Peyer's patch (tissue), 4 donors: ENCODE measurements at regions not wholly inside any gene's neighbourhood (a gene's known extent, or its start where the extent isn't known, plus 50 kb on each side); places are given as distances from the start of the nearest gene placed in this dataset.

Experiments used
- DNase-seq, 3 donors: peaks; one replicate each; pipeline ENCODE4 v3.0.0-alpha.2; 2017 to 2019
- H3K27ac ChIP-seq, 4 donors: fragments of 200-600 bp; sonication (generic); one replicate each; pipeline ENCODE4 v1.5.1; 2016 to 2019
- H3K27me3 ChIP-seq, 2 donors: fragments of 200-600 bp; sonication (generic); one replicate each; pipeline ENCODE4 v1.5.1; 2019
- H3K36me3 ChIP-seq, 3 donors: fragments of 200-600 bp; sonication (generic); one replicate each; pipeline ENCODE4 v1.5.1; 2016 to 2019
- H3K4me1 ChIP-seq, 4 donors: fragments of 200-600 bp; sonication (generic); one replicate each; pipeline ENCODE4 v1.5.1; 2016 to 2019
- H3K4me3 ChIP-seq, 4 donors: fragments of 200-600 bp; sonication (generic); 1 replicate in 3 of 4; 2 replicates in 1 of 4; pipeline ENCODE4 v1.5.1; 2016 to 2019; ENCODE audit warnings: mild to moderate bottlenecking in 1 of 4
- H3K9me3 ChIP-seq, 4 donors: fragments of 200-600 bp; sonication (generic); one replicate each; pipeline ENCODE4 v1.5.1; 2016 to 2019; ENCODE audit warnings: mild to moderate bottlenecking in 1 of 4
- CTCF ChIP-seq, 6 experiments: fragments of 450-650 bp in 4 of 6; fragments of 200-600 bp in 2 of 6; sonication (generic) in 1 of 6; IDR thresholded peaks; one replicate each; pipeline ENCODE4 v1.5.1; 2017 to 2019; ENCODE audit warnings: antibody characterized with exemption in 6 of 6, mild to moderate bottlenecking in 3 of 6, moderate library complexity in 1 of 6
- POLR2A ChIP-seq, 2 donors: fragments of 450-650 bp; IDR thresholded peaks; one replicate each; pipeline ENCODE4 v1.5.1; 2017; ENCODE audit warnings: antibody characterized with exemption in 2 of 2, mild to moderate bottlenecking in 2 of 2, moderate library complexity in 2 of 2

- no peak for DNase-seq
- no peak for TF ChIP-seq POLR2A (IDR thresholded peaks at IDR 0.05)
- TF ChIP-seq CTCF (IDR thresholded peaks at IDR 0.05), result no peak
- Histone ChIP-seq H3K4me1 (no peaks in the 10 kb centered on the region), H3K4me3 (no peak overlapping the region), H3K9me3 (no peaks in the 10 kb centered on the region), H3K27me3 (no peaks in the 10 kb centered on the region), H3K27ac (no peak overlapping the region), H3K36me3 (no peaks in the 10 kb centered on the region)
Measured at GRCh38 chr7:136168821-136169220, 191.7 kb upstream of the MTPN start.

DNA sequence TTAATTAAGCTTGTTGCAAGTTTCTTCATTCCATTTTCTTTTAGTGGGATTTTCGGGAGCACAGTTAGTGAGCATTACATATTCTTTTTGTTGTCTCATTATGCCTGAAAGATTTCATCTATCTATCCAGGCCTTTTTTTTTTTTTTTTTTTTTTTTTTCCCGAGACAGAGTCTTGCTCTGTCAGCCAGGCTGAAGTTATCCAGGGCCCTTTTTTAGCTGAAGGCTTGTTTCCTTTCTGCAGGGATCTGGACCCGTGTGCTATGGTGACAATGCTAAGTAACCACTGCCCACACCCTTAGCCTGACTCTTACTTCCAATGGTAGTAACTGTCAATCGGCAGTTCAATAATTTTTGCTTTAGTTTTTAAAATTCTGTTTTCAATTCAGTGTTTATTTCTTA is 190.8 kb upstream of the MTPN start:
- no peak for TF ChIP-seq CTCF (IDR thresholded peaks at IDR 0.05)
- no peak for TF ChIP-seq POLR2A (IDR thresholded peaks at IDR 0.05)
- no peaks in the 10 kb centered on the region for H3K9me3 ChIP-seq
- no peak overlapping the region for H3K4me3 ChIP-seq
- no peaks in the 10 kb centered on the region for H3K36me3 ChIP-seq
- H3K27ac ChIP-seq, result no peak overlapping the region
- no peak for DNase-seq
- no peaks in the 10 kb centered on the region for H3K27me3 ChIP-seq
- no peaks in the 10 kb centered on the region for H3K4me1 ChIP-seq

DNA sequence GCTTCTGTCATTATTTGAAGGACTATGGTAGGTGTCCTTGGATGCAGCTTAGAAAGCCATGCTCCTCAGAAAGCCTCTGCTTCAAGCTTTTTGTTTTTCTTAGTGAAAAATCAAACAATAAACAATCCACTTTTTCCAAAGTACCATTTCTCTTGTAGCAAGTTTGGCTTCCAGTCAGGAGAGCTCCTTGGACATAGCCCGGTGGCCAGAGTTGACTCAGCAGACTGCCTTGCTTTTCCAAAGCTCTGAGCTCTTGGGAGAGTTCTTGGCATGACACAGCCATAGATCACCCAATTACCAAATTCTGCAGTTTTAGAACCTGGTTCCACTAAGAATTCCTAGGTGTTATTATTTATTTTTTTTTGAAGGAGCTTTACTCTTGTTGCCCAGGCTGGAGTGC is 189.4 kb upstream of the MTPN start:
- H3K4me1 ChIP-seq, result no peaks in the 10 kb centered on the region
- no peak for DNase-seq
- H3K9me3 ChIP-seq, result no peaks in the 10 kb centered on the region
- no peaks in the 10 kb centered on the region for H3K27me3 ChIP-seq
- H3K36me3 ChIP-seq, result no peaks in the 10 kb centered on the region
- no peak for TF ChIP-seq CTCF (IDR thresholded peaks at IDR 0.05)
- H3K4me3 ChIP-seq, result no peak overlapping the region
- no peak overlapping the region for H3K27ac ChIP-seq

DNA sequence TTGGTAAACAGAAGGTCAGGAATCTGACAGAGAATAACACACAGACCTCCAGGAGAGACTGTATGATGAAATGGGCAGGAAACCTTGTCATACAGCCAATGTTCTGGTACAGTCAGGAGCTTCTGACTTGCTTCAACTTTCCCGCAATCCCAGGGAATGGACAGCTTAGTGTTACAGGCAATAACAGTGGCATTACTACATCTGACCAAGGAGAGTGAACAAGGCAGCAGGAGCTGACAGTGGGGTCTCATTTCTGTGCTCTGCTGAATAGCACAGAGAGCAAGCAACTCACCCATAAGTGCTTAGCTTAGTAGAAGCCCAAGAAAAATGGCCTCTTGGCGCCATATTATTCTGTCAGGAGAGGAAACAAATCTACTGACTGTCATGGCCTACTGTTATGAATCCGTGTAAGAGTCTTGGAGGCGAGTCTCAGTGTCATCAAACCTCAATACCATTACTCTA is 186.2 kb upstream of the MTPN start:
- Histone ChIP-seq H3K36me3 (no peaks in the 10 kb centered on the region), H3K9me3 (no peaks in the 10 kb centered on the region), H3K4me1 (no peaks in the 10 kb centered on the region), H3K4me3 (no peak overlapping the region), H3K27ac (no peak overlapping the region), H3K27me3 (no peaks in the 10 kb centered on the region)
- DNase-seq, result no peak
- TF ChIP-seq CTCF (IDR thresholded peaks at IDR 0.05) (no peak), POLR2A (IDR thresholded peaks at IDR 0.05) (no peak)

GRCh38 chr7:136150311-136150710 is 173.2 kb upstream of the MTPN start:
- TF ChIP-seq CTCF (IDR thresholded peaks at IDR 0.05) (no peak), POLR2A (IDR thresholded peaks at IDR 0.05) (no peak)
- no peak for DNase-seq
- Histone ChIP-seq H3K36me3 (no peaks in the 10 kb centered on the region), H3K27me3 (no peaks in the 10 kb centered on the region), H3K4me1 (no peaks in the 10 kb centered on the region), H3K4me3 (no peak overlapping the region), H3K27ac (no peak overlapping the region), H3K9me3 (no peaks in the 10 kb centered on the region)

GRCh38 chr7:136148920-136149319 is 171.8 kb upstream of the MTPN start:
- Histone ChIP-seq H3K4me1 (no peaks in the 10 kb centered on the region), H3K9me3 (no peaks in the 10 kb centered on the region), H3K36me3 (no peaks in the 10 kb centered on the region)

More at GRCh38 chr7:136148920-136149319, 171.8 kb upstream of the MTPN start:
- no peaks in the 10 kb centered on the region for H3K27me3 ChIP-seq
- TF ChIP-seq POLR2A (IDR thresholded peaks at IDR 0.05) (no peak), CTCF (IDR thresholded peaks at IDR 0.05) (no peak)
- no peak overlapping the region for H3K27ac ChIP-seq
- DNase-seq, result no peak
- no peak overlapping the region for H3K4me3 ChIP-seq
